ENCODE measurements at regions not wholly inside any gene's neighbourhood (a gene's known extent, or its start where the extent isn't known, plus 50 kb on each side); places are given as distances from the start of the nearest gene placed in this dataset.

DNA sequence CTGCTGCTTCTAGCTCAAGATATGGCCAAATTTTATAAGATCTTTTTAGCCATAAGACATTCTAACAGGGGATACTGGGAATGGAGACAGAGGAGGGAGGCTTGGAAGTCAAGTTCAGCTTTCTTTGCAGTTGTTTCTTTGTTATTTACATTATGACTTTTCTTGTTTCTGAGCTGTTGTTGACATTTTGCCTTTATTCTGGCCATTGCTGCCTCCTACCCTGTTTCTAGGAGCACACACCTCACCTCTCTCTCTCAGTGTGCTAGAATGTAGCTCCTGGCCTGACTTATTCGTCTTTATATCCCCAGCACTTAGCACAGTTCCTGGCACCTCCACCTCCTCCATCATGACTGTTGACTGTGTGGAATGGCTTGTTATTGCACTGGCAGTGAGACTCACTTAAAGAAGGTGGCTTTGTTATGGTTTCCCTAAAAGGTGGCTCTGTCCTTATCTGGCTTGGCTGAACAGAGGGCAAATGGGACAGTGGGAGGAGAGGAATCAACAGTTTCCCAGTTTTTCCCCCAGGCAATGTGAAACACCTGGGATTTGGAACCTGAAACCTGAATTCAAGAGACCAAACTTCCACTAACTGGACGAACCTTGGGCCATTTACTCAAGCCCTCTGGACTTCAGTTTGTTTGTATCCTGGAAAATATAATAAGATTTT is 76.1 kb upstream of the PPP2R5A start (continued):
- no peak for TF ChIP-seq PHF20 (IDR thresholded peaks at IDR 0.05; ENCODE audit: partially characterized antibody)
- no peak for TF ChIP-seq MAFK (IDR thresholded peaks at IDR 0.05; ENCODE audit: low read length)
- no peak for TF ChIP-seq GTF3C2 (IDR thresholded peaks at IDR 0.05; ENCODE audit: borderline replicate concordance, extremely low read depth, insufficient read length)
- no peak for TF ChIP-seq FOXJ3 (CRISPR knock-in tag; IDR thresholded peaks at IDR 0.05)
- peak in 1 of 2 experiments; percentile 53; a peak in 1 of 4 replicates for TF ChIP-seq FOXA3 (CRISPR knock-in tag; conservative IDR thresholded peaks at IDR 0.05 in 1 of 2, IDR thresholded peaks at IDR 0.05 in 1 of 2)

DNA sequence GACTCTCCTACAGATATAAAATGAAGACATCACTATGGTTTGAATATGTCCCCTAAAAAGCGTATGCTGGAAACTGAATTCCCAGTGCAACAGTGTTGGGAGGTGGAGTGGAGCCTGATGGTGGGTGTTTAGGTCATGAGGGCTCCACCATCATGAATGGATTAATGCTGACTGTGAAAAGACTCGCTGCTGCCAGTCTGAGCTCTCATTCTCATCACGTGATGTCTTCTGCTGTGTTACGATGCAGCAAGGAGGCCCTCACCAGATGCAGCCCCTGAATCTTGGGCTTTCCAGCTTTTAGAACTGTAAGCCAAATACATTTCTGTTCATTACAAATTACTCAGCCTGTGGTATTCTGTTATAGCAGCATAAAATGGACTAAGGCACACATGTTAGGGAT is 73.8 kb upstream of the PPP2R5A start:
- no peaks in the 10 kb centered on the region for H3K9me3 ChIP-seq (replicated peaks; ENCODE audit: control insufficient read depth, insufficient read depth, low read depth, low read length)
- intact Hi-C loops (cut with micrococcal nuclease): no loop called here
- ATAC-seq (no peak), FAIRE-seq (no peak), DNase-seq (ENCODE audit: extremely low read depth in 1 of 4, low spot score in 3 of 4) (no peak)
- H3K9ac ChIP-seq (ENCODE audit: insufficient read depth in 1 of 2, low read depth in 2 of 2, low read length in 2 of 2): no peak overlapping the region
- no peaks in the 10 kb centered on the region for H3K9me1 ChIP-seq (ENCODE audit: control insufficient read depth, insufficient read depth, low read length)
- WGBS (ENCODE audit: insufficient coverage, low coverage, missing lambda C conversion rate): 62% methylated on average over 4 of the region's 4 CpGs
- POLR2A ChIA-PET: interaction anchor here (0.7 to 1.1 kb wide), 2 partner anchors 9 to 31 kb away, joined by 3 to 6 read pairs; no protein-coding TSS in a partner anchor
- in situ Hi-C loops (cut with MboI): no loop called here
- H3K4me1 ChIP-seq (replicated peaks in 1 of 2; ENCODE audit: control insufficient read depth in 2 of 2, insufficient read depth in 2 of 2, low read length in 2 of 2): peaks cover 13 to 20% of the 10 kb centered on the region in 2 experiments; a peak in 3 of 5 replicates
- H3K27ac ChIP-seq (ENCODE audit: extremely low read depth, low read depth, low read length): no peak overlapping the region
- H3K4me2 ChIP-seq (ENCODE audit: insufficient read depth, low read length): no peak overlapping the region
- H4K20me1 ChIP-seq (replicated peaks; ENCODE audit: control insufficient read depth, insufficient read depth, low read length): no peaks in the 10 kb centered on the region
- H3K4me3 ChIP-seq: no peak overlapping the region
- H3K36me3 ChIP-seq (ENCODE audit: control insufficient read depth, insufficient read depth, low read length): no peaks in the 10 kb centered on the region
- CTCF ChIA-PET (ENCODE audit: low intra/inter-chr PET ratio): no interaction called here
- no TSS peak for BruUV-seq (replicated peaks)
- H3K79me2 ChIP-seq (ENCODE audit: control insufficient read depth, insufficient read depth, low read length): no peaks in the 10 kb centered on the region
- no peak overlapping the region for H2AFZ ChIP-seq (ENCODE audit: low read depth, low read length)
- H3K27me3 ChIP-seq (ENCODE audit: control insufficient read depth in 2 of 2, insufficient read depth in 2 of 2, low read length in 2 of 2): no peaks in the 10 kb centered on the region
- TF ChIP-seq HNRNPK (IDR thresholded peaks at IDR 0.05; ENCODE audit: low read depth, low read length, poor library complexity, severe bottlenecking) (no peak), RBM17 (IDR thresholded peaks at IDR 0.05; ENCODE audit: borderline replicate concordance, low read depth, low read length) (no peak), ZNF79 (CRISPR knock-in tag; IDR thresholded peaks at IDR 0.05; ENCODE audit: low read depth) (no peak), GTF2E2 (tag; IDR thresholded peaks at IDR 0.05) (no peak), NFXL1 (CRISPR knock-in tag; IDR thresholded peaks at IDR 0.05) (no peak)
- TF ChIP-seq, protein P1, sequence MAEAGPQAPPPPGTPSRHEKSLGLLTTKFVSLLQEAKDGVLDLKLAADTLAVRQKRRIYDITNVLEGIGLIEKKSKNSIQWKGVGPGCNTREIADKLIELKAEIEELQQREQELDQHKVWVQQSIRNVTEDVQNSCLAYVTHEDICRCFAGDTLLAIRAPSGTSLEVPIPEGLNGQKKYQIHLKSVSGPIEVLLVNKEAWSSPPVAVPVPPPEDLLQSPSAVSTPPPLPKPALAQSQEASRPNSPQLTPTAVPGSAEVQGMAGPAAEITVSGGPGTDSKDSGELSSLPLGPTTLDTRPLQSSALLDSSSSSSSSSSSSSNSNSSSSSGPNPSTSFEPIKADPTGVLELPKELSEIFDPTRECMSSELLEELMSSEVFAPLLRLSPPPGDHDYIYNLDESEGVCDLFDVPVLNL (CRISPR knock-in tag; IDR thresholded peaks at IDR 0.05; ENCODE audit: low read depth): no peak
- TF ChIP-seq, protein P2, sequence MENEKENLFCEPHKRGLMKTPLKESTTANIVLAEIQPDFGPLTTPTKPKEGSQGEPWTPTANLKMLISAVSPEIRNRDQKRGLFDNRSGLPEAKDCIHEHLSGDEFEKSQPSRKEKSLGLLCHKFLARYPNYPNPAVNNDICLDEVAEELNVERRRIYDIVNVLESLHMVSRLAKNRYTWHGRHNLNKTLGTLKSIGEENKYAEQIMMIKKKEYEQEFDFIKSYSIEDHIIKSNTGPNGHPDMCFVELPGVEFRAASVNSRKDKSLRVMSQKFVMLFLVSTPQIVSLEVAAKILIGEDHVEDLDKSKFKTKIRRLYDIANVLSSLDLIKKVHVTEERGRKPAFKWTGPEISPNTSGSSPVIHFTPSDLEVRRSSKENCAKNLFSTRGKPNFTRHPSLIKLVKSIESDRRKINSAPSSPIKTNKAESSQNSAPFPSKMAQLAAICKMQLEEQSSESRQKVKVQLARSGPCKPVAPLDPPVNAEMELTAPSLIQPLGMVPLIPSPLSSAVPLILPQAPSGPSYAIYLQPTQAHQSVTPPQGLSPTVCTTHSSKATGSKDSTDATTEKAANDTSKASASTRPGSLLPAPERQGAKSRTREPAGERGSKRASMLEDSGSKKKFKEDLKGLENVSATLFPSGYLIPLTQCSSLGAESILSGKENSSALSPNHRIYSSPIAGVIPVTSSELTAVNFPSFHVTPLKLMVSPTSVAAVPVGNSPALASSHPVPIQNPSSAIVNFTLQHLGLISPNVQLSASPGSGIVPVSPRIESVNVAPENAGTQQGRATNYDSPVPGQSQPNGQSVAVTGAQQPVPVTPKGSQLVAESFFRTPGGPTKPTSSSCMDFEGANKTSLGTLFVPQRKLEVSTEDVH (IDR thresholded peaks at IDR 0.05; ENCODE audit: low read depth, partially characterized antibody): no peak
